Upper lobe of left lung (tissue), 4 donors: ENCODE measurements at regions not wholly inside any gene's neighbourhood (a gene's known extent, or its start where the extent isn't known, plus 50 kb on each side); places are given as distances from the start of the nearest gene placed in this dataset.

Experiments used
- CTCF ChIP-seq, 6 experiments: fragments of 450-650 bp in 4 of 6; fragments of 200-600 bp in 2 of 6; sonication (generic) in 2 of 6; IDR thresholded peaks; one replicate each; pipeline ENCODE4 v1.5.1; 2016 to 2019; ENCODE audit warnings: antibody characterized with exemption in 6 of 6
- EP300 ChIP-seq, 4 donors: sonication (generic); formaldehyde crosslinking; IDR thresholded peaks; one replicate each; pipeline ENCODE4 v1.5.1; 2017; ENCODE audit warnings: antibody characterized with exemption in 4 of 4, control low read depth in 2 of 4
- POLR2A ChIP-seq, 4 donors: fragments of 450-650 bp; IDR thresholded peaks; one replicate each; pipeline ENCODE4 v1.5.1; 2016 to 2017; ENCODE audit warnings: antibody characterized with exemption in 4 of 4, mild to moderate bottlenecking in 2 of 4
- POLR2AphosphoS5 ChIP-seq, 2 donors: sonication (generic); formaldehyde crosslinking; IDR thresholded peaks; one replicate each; pipeline ENCODE4 v1.5.1; 2017; ENCODE audit warnings: antibody characterized with exemption in 2 of 2

DNA sequence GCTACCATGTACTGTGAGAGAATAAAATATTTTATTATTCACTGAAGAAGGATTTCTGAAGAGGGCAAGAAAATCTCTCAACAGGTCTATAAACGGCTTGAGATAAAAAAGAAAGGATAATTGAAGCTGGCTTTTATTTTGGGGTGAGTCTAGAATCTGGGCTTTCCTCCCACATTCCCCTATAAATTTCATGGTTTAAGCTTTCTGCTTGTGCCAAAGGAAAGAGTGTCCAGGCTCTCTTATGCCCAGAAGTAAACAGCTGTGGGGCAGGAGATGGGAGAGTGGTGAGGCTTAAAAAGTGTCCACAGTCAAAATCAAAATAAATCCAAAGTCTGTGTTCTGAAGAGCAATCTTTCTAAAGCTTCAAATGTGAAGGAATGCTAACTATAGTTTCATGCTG is 942.2 kb upstream of the MIR17HG start:
- no peak for TF ChIP-seq CTCF (IDR thresholded peaks at IDR 0.05)
- TF ChIP-seq POLR2AphosphoS5 (IDR thresholded peaks at IDR 0.05) = no peak
- no peak for TF ChIP-seq POLR2A (IDR thresholded peaks at IDR 0.05)
- no peak for TF ChIP-seq EP300 (IDR thresholded peaks at IDR 0.05)
